Cerebellar cortex (tissue), 1 donor: ENCODE measurements at regions not wholly inside any gene's neighbourhood (a gene's known extent, or its start where the extent isn't known, plus 50 kb on each side); places are given as distances from the start of the nearest gene placed in this dataset.
"Not testable (repeated sequence)": the region's sequence is repeated elsewhere in the genome, so short reads cannot be mapped to it uniquely, and the experiment has no call there.

ENCODE experiments used
- DNase-seq: peaks from one replicate; pipeline ENCODE4 v3.0.0-alpha.2; 2015; ENCODE audit warnings: low spot score

- no peak for DNase-seq
Measured at GRCh38 chr2:138319616-138320015, 182.0 kb upstream of the SPOPL start.

- DNase-seq: no peak
Measured at GRCh38 chr2:138321458-138321857, 180.1 kb upstream of the SPOPL start.

GRCh38 chr2:138323382-138324067 lies 178.0 kb upstream of the SPOPL start:
- no peak for DNase-seq

- no peak for DNase-seq
Measured at GRCh38 chr2:138324068-138324771, 177.3 kb upstream of the SPOPL start.

GRCh38 chr2:138327967-138328366 lies 173.6 kb upstream of the SPOPL start:
- DNase-seq: no peak

- DNase-seq: no peak
Measured at GRCh38 chr2:138329162-138329561, 172.4 kb upstream of the SPOPL start.

GRCh38 chr2:138329591-138329990 lies 172.0 kb upstream of the SPOPL start:
- no peak for DNase-seq

- DNase-seq: no peak
Measured at GRCh38 chr2:138333121-138333520, 168.4 kb upstream of the SPOPL start.

GRCh38 chr2:138333677-138334076 lies 167.9 kb upstream of the SPOPL start:
- DNase-seq: no peak

GRCh38 chr2:138334323-138334722 lies 167.2 kb upstream of the SPOPL start:
- DNase-seq: no peak

GRCh38 chr2:138335036-138335435 lies 166.5 kb upstream of the SPOPL start:
- DNase-seq: no peak

- DNase-seq: no peak
Measured at GRCh38 chr2:138336146-138336545, 165.4 kb upstream of the SPOPL start.

- no peak for DNase-seq
Measured at GRCh38 chr2:138355244-138355643, 146.3 kb upstream of the SPOPL start.

GRCh38 chr2:138356178-138356577 lies 145.4 kb upstream of the SPOPL start:
- no peak for DNase-seq

- no peak for DNase-seq
Measured at GRCh38 chr2:138359532-138359931, 142.0 kb upstream of the SPOPL start.

GRCh38 chr2:138364554-138365162 lies 136.9 kb upstream of the SPOPL start:
- no peak for DNase-seq

- DNase-seq: no peak
Measured at GRCh38 chr2:138365581-138365980, 136.0 kb upstream of the SPOPL start.

GRCh38 chr2:138369856-138370255 lies 131.7 kb upstream of the SPOPL start:
- DNase-seq: no peak

- DNase-seq: peak; percentile 37
Measured at GRCh38 chr2:138373993-138374408, 127.6 kb upstream of the SPOPL start.

- no peak for DNase-seq
Measured at GRCh38 chr2:138381373-138381772, 120.2 kb upstream of the SPOPL start.

GRCh38 chr2:138382672-138383071 lies 118.9 kb upstream of the SPOPL start:
- DNase-seq: no peak

- DNase-seq: not testable (repeated sequence)
Measured at GRCh38 chr2:138386191-138386590, 115.4 kb upstream of the SPOPL start.

GRCh38 chr2:138389063-138389462 lies 112.5 kb upstream of the SPOPL start:
- no peak for DNase-seq
